GM20431 (cell line): ENCODE measurements at regions not wholly inside any gene's neighbourhood (a gene's known extent, or its start where the extent isn't known, plus 50 kb on each side); places are given as distances from the start of the nearest gene placed in this dataset.

Source experiments
- in situ Hi-C: fragments of 300-500 bp; cut with MseI, MboI; formaldehyde crosslinking; loops from one replicate; pipeline ENCODE4 v1.15.0; 2020; ENCODE audit warnings: low sequenced_read_pairs; ENCODE audit not compliant: unreplicated experiment

- in situ Hi-C loops = no loop called here
These were observed 60.0 kb upstream of the DCBLD2 start for GRCh38 chr3:98961161-98962155.

GRCh38 chr3:98957681-98958080 is 56.2 kb upstream of the DCBLD2 start:
- in situ Hi-C loops = no loop called here

DNA sequence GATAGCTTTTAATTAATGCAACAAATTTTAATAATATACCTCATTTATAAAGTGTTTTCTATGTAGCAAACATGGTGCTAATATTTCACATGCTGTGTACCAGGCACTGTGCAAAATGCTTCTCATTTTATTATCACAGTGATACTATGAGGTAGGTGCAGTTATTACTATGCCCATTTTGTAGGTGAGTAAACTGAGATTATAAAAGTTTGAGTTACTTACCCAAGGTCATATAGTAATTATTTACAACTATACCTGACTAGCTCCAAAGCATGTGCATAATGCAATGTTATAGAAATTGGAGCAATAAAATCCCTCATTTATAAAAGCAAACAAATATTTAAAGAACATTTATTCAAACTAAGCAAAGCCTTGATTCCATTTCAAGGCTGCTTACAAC is 54.5 kb upstream of the DCBLD2 start:
- in situ Hi-C loops = no loop called here

GRCh38 chr3:98954791-98955604 is 53.5 kb upstream of the DCBLD2 start:
- in situ Hi-C loops = no loop called here

DNA sequence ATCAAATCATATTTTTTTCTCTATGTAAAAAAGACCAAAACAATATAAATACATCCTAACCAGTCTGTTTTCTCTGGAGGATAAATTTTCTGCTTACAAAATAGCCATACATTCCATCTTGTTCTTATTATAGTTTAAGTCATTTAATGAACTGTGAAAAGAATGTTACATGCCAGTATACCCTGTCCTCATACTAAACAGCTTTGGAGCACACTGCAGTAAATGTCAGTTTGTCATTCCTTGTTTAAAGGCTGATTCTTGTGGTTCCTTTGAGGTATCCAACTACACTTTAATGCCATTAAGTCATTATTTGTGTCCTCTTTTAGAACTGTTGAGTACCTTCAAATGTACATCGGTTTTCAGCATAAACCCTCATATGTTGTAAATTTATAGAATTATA is 52.7 kb upstream of the DCBLD2 start:
- in situ Hi-C loops = no loop called here

DNA sequence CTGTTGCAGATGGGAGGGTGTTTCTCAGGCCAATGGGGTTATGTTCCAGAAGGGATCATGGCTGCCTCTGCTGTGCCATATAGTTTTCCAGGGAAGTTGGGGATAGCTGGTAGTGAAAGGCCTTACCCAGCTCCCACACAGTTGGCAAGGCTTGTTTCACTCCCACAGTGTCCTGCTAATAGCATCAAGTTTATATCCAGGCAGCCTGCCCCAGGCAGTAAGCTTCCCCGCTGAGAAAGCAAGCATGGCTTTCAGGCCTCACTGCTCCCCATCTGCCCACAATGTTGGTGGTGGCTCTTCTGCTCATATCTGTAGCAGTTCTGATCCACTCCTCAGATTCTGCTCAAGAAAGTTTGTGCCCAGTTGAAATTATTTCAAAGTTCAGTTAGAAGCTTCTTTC is 50.9 kb upstream of the DCBLD2 start:
- in situ Hi-C loops = no loop called here
